OCI-LY7 (cell line): ENCODE measurements at regions not wholly inside any gene's neighbourhood (a gene's known extent, or its start where the extent isn't known, plus 50 kb on each side); places are given as distances from the start of the nearest gene placed in this dataset.

Experiments used
- BruUV-seq: library from RNA; stranded (reverse); fragments of 400-500 nt; replicated peaks from 2 replicates; lab custom pipeline; 2021; lab: Mats Ljungman, UMichigan
- CTCF ChIA-PET: fragments of 300-600 bp; sonication (Branson Sonifier 250); formaldehyde crosslinking; loops from one replicate; lab custom pipeline; 2022; ENCODE audit warnings: antibody characterized with exemption; ENCODE audit not compliant: unreplicated experiment; lab: Charles Lee
- POLR2A ChIA-PET: fragments of 300-600 bp; sonication (Branson Sonifier 250); formaldehyde crosslinking; loops from one replicate; lab custom pipeline; 2022; ENCODE audit warnings: antibody characterized with exemption; lab: Charles Lee
- DNase-seq: peaks from one replicate; pipeline ENCODE4 v3.0.0-alpha.2; 2015; ENCODE audit warnings: low spot score
- H2AFZ ChIP-seq: fragments of 200-600 bp; sonication (generic), shearing (Covaris generic); 2 replicates; pipeline ENCODE4 v1.6.1; 2014; ENCODE audit warnings: mild to moderate bottlenecking, antibody characterized with exemption, low read length, moderate library complexity
- H3K27ac ChIP-seq: fragments of 200-600 bp; sonication (generic); 2 replicates; pipeline ENCODE4 v1.5.1; 2014; ENCODE audit warnings: mixed run types, low read depth, mild to moderate bottlenecking, moderate library complexity, low read length, inconsistent platforms; ENCODE audit not compliant: poor library complexity, severe bottlenecking
- H3K36me3 ChIP-seq: fragments of 200-600 bp; sonication (generic); 2 replicates; pipeline ENCODE4 v1.6.1; 2014; ENCODE audit warnings: mild to moderate bottlenecking, antibody characterized with exemption, low read length, moderate library complexity, mixed read lengths; ENCODE audit not compliant: insufficient read depth
- H3K4me1 ChIP-seq: fragments of 200-600 bp; sonication (generic); 2 replicates; pipeline ENCODE4 v1.5.1; 2014; ENCODE audit warnings: mild to moderate bottlenecking, low read length; ENCODE audit not compliant: insufficient read depth, poor library complexity, severe bottlenecking
- H3K4me2 ChIP-seq: fragments of 200-600 bp; sonication (generic); 2 replicates; pipeline ENCODE4 v1.6.1; 2014; ENCODE audit warnings: mild to moderate bottlenecking, low read length
- H3K4me3 ChIP-seq: fragments of 200-600 bp; sonication (generic); 2 replicates; pipeline ENCODE4 v1.5.1; 2014; ENCODE audit warnings: mild to moderate bottlenecking, low read depth, low read length; ENCODE audit not compliant: poor library complexity, severe bottlenecking
- H3K79me2 ChIP-seq: fragments of 200-600 bp; sonication (generic); 2 replicates; pipeline ENCODE4 v1.6.1; 2016; ENCODE audit warnings: low read depth, mild to moderate bottlenecking, low read length, moderate library complexity, mixed read lengths; ENCODE audit not compliant: insufficient read depth
- H3K9me2 ChIP-seq: fragments of 200-600 bp; sonication (generic); 2 replicates; pipeline ENCODE4 v1.6.1; 2016; ENCODE audit warnings: mild to moderate bottlenecking, low read length, mixed read lengths; ENCODE audit not compliant: insufficient read depth
- H3K9me3 ChIP-seq: fragments of 200-600 bp; sonication (generic); 2 replicates; pipeline ENCODE4 v1.6.1; 2014; ENCODE audit warnings: mild to moderate bottlenecking, mixed run types, low read length, mixed read lengths
- H4K20me1 ChIP-seq: fragments of 200-600 bp; sonication (generic); 2 replicates; pipeline ENCODE4 v1.6.1; 2014; ENCODE audit warnings: mild to moderate bottlenecking, antibody characterized with exemption, low read length, moderate library complexity, mixed read lengths; ENCODE audit not compliant: insufficient read depth
- CTCF ChIP-seq: fragments of 200-600 bp; sonication (generic); conservative IDR thresholded peaks from 2 replicates; pipeline ENCODE4 v1.5.1; 2014; ENCODE audit warnings: mild to moderate bottlenecking, antibody characterized with exemption, low read length, moderate library complexity, mixed read lengths
- EZH2phosphoT487 ChIP-seq: fragments of 200-600 bp; sonication (generic); IDR thresholded peaks from 2 replicates; pipeline ENCODE4 v1.6.1; 2018; ENCODE audit warnings: low read depth, borderline replicate concordance, mild to moderate bottlenecking, mixed run types, antibody characterized with exemption, low read length, moderate library complexity, mixed read lengths
- intact Hi-C: fragments of 100-400 bp; cut with micrococcal nuclease; formaldehyde crosslinking; loops from one replicate; pipeline ENCODE4 v1.10.0; 2022; ENCODE audit not compliant: unreplicated experiment

GRCh38 chr9:135173066-135173465, 85.6 kb downstream of the OLFM1 start:
- H3K9me3 ChIP-seq: no peaks in the 10 kb centered on the region
- ChIA-PET CTCF (no interaction called here), POLR2A (no interaction called here)
- no peak for DNase-seq
- H2AFZ ChIP-seq: no peak overlapping the region
- H3K9me2 ChIP-seq: no peaks in the 10 kb centered on the region
- no peaks in the 10 kb centered on the region for H3K36me3 ChIP-seq
- no peak overlapping the region for H3K4me2 ChIP-seq
- no peak for TF ChIP-seq CTCF
- TF ChIP-seq EZH2phosphoT487: no peak
- no TSS peak for BruUV-seq
- intact Hi-C loops: no loop called here
- H3K79me2 ChIP-seq: no peaks in the 10 kb centered on the region
- no peak overlapping the region for H3K4me3 ChIP-seq
- no peaks in the 10 kb centered on the region for H3K4me1 ChIP-seq
- H4K20me1 ChIP-seq: no peaks in the 10 kb centered on the region
- no peak overlapping the region for H3K27ac ChIP-seq

- no peak for DNase-seq
- H4K20me1 ChIP-seq: no peaks in the 10 kb centered on the region
- TF ChIP-seq CTCF (no peak), EZH2phosphoT487 (no peak)
- no peaks in the 10 kb centered on the region for H3K9me2 ChIP-seq
- H3K79me2 ChIP-seq: no peaks in the 10 kb centered on the region
- no peaks in the 10 kb centered on the region for H3K9me3 ChIP-seq
- no peak overlapping the region for H3K27ac ChIP-seq
- ChIA-PET POLR2A (no interaction called here), CTCF (no interaction called here)
- H3K4me2 ChIP-seq: no peak overlapping the region
- no TSS peak for BruUV-seq
- no peak overlapping the region for H2AFZ ChIP-seq
- H3K4me3 ChIP-seq: no peak overlapping the region
- H3K36me3 ChIP-seq: no peaks in the 10 kb centered on the region
- H3K4me1 ChIP-seq: no peaks in the 10 kb centered on the region
- intact Hi-C loops: no loop called here
Observed at GRCh38 chr9:135174248-135174647, 86.8 kb downstream of the OLFM1 start.

- Histone ChIP-seq H3K9me2 (no peaks in the 10 kb centered on the region), H3K4me2 (no peak overlapping the region), H4K20me1 (no peaks in the 10 kb centered on the region), H3K36me3 (no peaks in the 10 kb centered on the region), H3K4me1 (no peaks in the 10 kb centered on the region), H3K27ac (no peak overlapping the region), H2AFZ (no peak overlapping the region), H3K4me3 (no peak overlapping the region), H3K9me3 (no peaks in the 10 kb centered on the region), H3K79me2 (no peaks in the 10 kb centered on the region)
- BruUV-seq: no TSS peak
- POLR2A ChIA-PET: no interaction called here
- DNase-seq: no peak
- intact Hi-C loops: no loop called here
- CTCF ChIA-PET: no interaction called here
- no peak for TF ChIP-seq CTCF
- no peak for TF ChIP-seq EZH2phosphoT487
Observed at GRCh38 chr9:135174981-135175380, 87.5 kb downstream of the OLFM1 start.
